HEK293 (cell line): ENCODE measurements at regions not wholly inside any gene's neighbourhood (a gene's known extent, or its start where the extent isn't known, plus 50 kb on each side); places are given as distances from the start of the nearest gene placed in this dataset.

Source experiments
- CTCF ChIA-PET: fragments of 350-600 bp; formaldehyde crosslinking; extraction: SDS; loops from one replicate; lab custom pipeline; 2021; ENCODE audit warnings: antibody characterized with exemption; lab: Yijun Ruan, JAX
- POLR2A ChIA-PET: fragments of 300-600 bp; formaldehyde crosslinking; extraction: SDS; loops from one replicate; lab custom pipeline; 2020; ENCODE audit warnings: antibody characterized with exemption, inconsistent platforms; lab: Yijun Ruan, JAX
- H3K27ac ChIP-seq: fragments of 200-500 bp; sonication (Bioruptor generic); 2 replicates; pipeline ENCODE4 v1.5.1; 2014; ENCODE audit warnings: low read depth, low read length, control low read depth, inconsistent platforms; ENCODE audit errors: extremely low read depth
- H3K36me3 ChIP-seq, 2 experiments: fragments of 200-500 bp in 1 of 2; sonication (Bioruptor generic) in 1 of 2; 1 replicate in 1 of 2; 2 replicates in 1 of 2; pipeline ENCODE4 v1.5.1; 2014 to 2017; ENCODE audit warnings: inconsistent platforms in 2 of 2, low read length in 2 of 2; ENCODE audit not compliant: control insufficient read depth in 2 of 2, insufficient read depth in 1 of 2
- H3K4me1 ChIP-seq: fragments of 200-500 bp; sonication (Bioruptor generic); 2 replicates; pipeline ENCODE4 v1.5.1; 2014; ENCODE audit warnings: mild to moderate bottlenecking, low read length, inconsistent platforms; ENCODE audit not compliant: control insufficient read depth, insufficient read depth
- H3K4me3 ChIP-seq: 2 replicates; pipeline ENCODE4 v1.5.1; 2011; ENCODE audit warnings: low read depth, mild to moderate bottlenecking, control low read depth, low read length, moderate library complexity
- H3K9me3 ChIP-seq: fragments of 200-500 bp; sonication (Bioruptor generic); 2 replicates; pipeline ENCODE4 v1.5.1; 2014; ENCODE audit warnings: low read depth, low read length, inconsistent platforms; ENCODE audit not compliant: control insufficient read depth, insufficient read depth
- EGR2 ChIP-seq: fragments of 450-650 bp; formaldehyde crosslinking; IDR thresholded peaks from 2 replicates; pipeline ENCODE4 v1.5.1; 2016; ENCODE audit warnings: low read depth, missing biosample characterization, missing genetic modification characterization
- GFI1B ChIP-seq: fragments of 450-650 bp; formaldehyde crosslinking; IDR thresholded peaks from 2 replicates; pipeline ENCODE4 v1.5.1; 2016; ENCODE audit warnings: missing biosample characterization, missing genetic modification characterization
- HIC1 ChIP-seq: fragments of 450-650 bp; formaldehyde crosslinking; IDR thresholded peaks from 2 replicates; pipeline ENCODE4 v1.5.1; 2016; ENCODE audit warnings: missing biosample characterization, missing genetic modification characterization
- PRDM1 ChIP-seq: fragments of 450-650 bp; formaldehyde crosslinking; IDR thresholded peaks from 2 replicates; pipeline ENCODE4; 2016; ENCODE audit warnings: missing biosample characterization, missing genetic modification characterization
- PRDM2 ChIP-seq: fragments of 450-650 bp; formaldehyde crosslinking; IDR thresholded peaks from 2 replicates; pipeline ENCODE4 v1.5.1; 2016; ENCODE audit warnings: missing biosample characterization, missing genetic modification characterization, borderline replicate concordance
- ZBTB6 ChIP-seq: fragments of 450-650 bp; formaldehyde crosslinking; IDR thresholded peaks from 2 replicates; pipeline ENCODE4 v1.5.1; 2017; ENCODE audit warnings: missing biosample characterization, missing genetic modification characterization
- ZNF133 ChIP-seq: fragments of 450-650 bp; formaldehyde crosslinking; IDR thresholded peaks from 2 replicates; pipeline ENCODE4 v1.5.1; 2016; ENCODE audit warnings: missing biosample characterization, missing genetic modification characterization
- ZNF140 ChIP-seq: fragments of 450-650 bp; formaldehyde crosslinking; IDR thresholded peaks from 2 replicates; pipeline ENCODE4 v1.5.1; 2016; ENCODE audit warnings: missing biosample characterization, missing genetic modification characterization
- ZNF274 ChIP-seq, 2 experiments: fragments of 200-500 bp in 1 of 2; fragments of 450-650 bp in 1 of 2; sonication (Bioruptor generic) in 1 of 2; formaldehyde crosslinking in 1 of 2; IDR thresholded peaks; 2 replicates each; pipeline versions ENCODE4 v1.5.1 to v1.6.1; 2014 to 2016; ENCODE audit warnings: borderline replicate concordance in 1 of 2, inconsistent platforms in 1 of 2, low read length in 1 of 2, missing biosample characterization in 1 of 2, missing genetic modification characterization in 1 of 2
- ZNF280D ChIP-seq: fragments of 450-650 bp; formaldehyde crosslinking; IDR thresholded peaks from 2 replicates; pipeline ENCODE4 v1.5.1; 2016; ENCODE audit warnings: missing biosample characterization, missing genetic modification characterization
- ZNF394 ChIP-seq: fragments of 450-650 bp; formaldehyde crosslinking; IDR thresholded peaks from 2 replicates; pipeline ENCODE4 v1.5.1; 2016; ENCODE audit warnings: missing biosample characterization, missing genetic modification characterization, mild to moderate bottlenecking, moderate library complexity, borderline replicate concordance
- ZNF426 ChIP-seq: fragments of 450-650 bp; formaldehyde crosslinking; IDR thresholded peaks from 2 replicates; pipeline ENCODE4 v1.5.1; 2017; ENCODE audit warnings: missing biosample characterization, missing genetic modification characterization, mild to moderate bottlenecking, inconsistent platforms, moderate library complexity
- ZNF518A ChIP-seq: fragments of 450-650 bp; formaldehyde crosslinking; conservative IDR thresholded peaks from 2 replicates; pipeline ENCODE4 v1.5.1; 2016; ENCODE audit warnings: low read depth, missing biosample characterization, missing genetic modification characterization
- ZNF521 ChIP-seq: fragments of 450-650 bp; formaldehyde crosslinking; IDR thresholded peaks from 2 replicates; pipeline ENCODE4 v1.5.1; 2017; ENCODE audit warnings: missing biosample characterization, mild to moderate bottlenecking, missing genetic modification characterization
- ZNF529 ChIP-seq: fragments of 450-650 bp; formaldehyde crosslinking; IDR thresholded peaks from 2 replicates; pipeline ENCODE4 v1.5.1; 2017; ENCODE audit warnings: missing genetic modification characterization, missing biosample characterization; ENCODE audit not compliant: insufficient replicate concordance
- ZNF555 ChIP-seq: fragments of 450-650 bp; formaldehyde crosslinking; conservative IDR thresholded peaks from 2 replicates; pipeline ENCODE4 v1.5.1; 2017; ENCODE audit warnings: missing biosample characterization, mild to moderate bottlenecking, missing genetic modification characterization, inconsistent platforms
- ZNF600 ChIP-seq: fragments of 450-650 bp; formaldehyde crosslinking; IDR thresholded peaks from 2 replicates; pipeline ENCODE4 v1.5.1; 2016; ENCODE audit warnings: missing biosample characterization, missing genetic modification characterization
- ZNF623 ChIP-seq: fragments of 450-650 bp; formaldehyde crosslinking; IDR thresholded peaks from 2 replicates; pipeline ENCODE4 v1.5.1; 2016; ENCODE audit warnings: missing biosample characterization, missing genetic modification characterization

GRCh38 chr16:60452646-60453045, 1583.6 kb downstream of the CDH8 start (continued):
- TF ChIP-seq ZNF274 (IDR thresholded peaks at IDR 0.05; ENCODE audit: low read length) (no peak), ZNF274 (tag by site-specific recombination; IDR thresholded peaks at IDR 0.05; ENCODE audit: borderline replicate concordance) (no peak), PRDM1 (tag by site-specific recombination) (no peak), ZNF529 (no peak), ZNF280D (tag by site-specific recombination) (no peak), EGR2 (tag by site-specific recombination) (no peak), ZNF133 (tag by site-specific recombination) (no peak), ZNF140 (no peak), ZNF521 (no peak), PRDM2 (no peak)

- no peak for TF ChIP-seq ZBTB6
- peak; percentile 34; the same call in 1 of the 2 replicates for TF ChIP-seq ZNF518A
- TF ChIP-seq ZNF623 (tag by site-specific recombination), result 0 out of 2 replicates have a peak, but pooled peaks have one; percentile 22
- TF ChIP-seq HIC1 (tag by site-specific recombination), result no peak
- peak; percentile 37 for TF ChIP-seq ZNF555
- peak; percentile 53; the same call in 1 of the 2 replicates for TF ChIP-seq ZNF394 (tag by site-specific recombination)
- TF ChIP-seq ZNF426 (tag by site-specific recombination), result peak; percentile 34; the same call in 1 of the 2 replicates
- TF ChIP-seq ZNF140, result peak; percentile 19; the same call in 1 of the 2 replicates
- no peak for TF ChIP-seq GFI1B
- TF ChIP-seq ZNF600 (tag by site-specific recombination), result no peak
- TF ChIP-seq, all 188 proteins: peak for 6
Observed at GRCh38 chr16:60438894-60439293, 1597.3 kb downstream of the CDH8 start.

More at GRCh38 chr16:60438894-60439293, 1597.3 kb downstream of the CDH8 start:
- POLR2A ChIA-PET, result no interaction called here
- H3K9me3 ChIP-seq, result no peaks in the 10 kb centered on the region
- no peak overlapping the region for H3K4me3 ChIP-seq
- no peak overlapping the region for H3K27ac ChIP-seq
- CTCF ChIA-PET, result interaction anchor here (0.6 kb wide), 1 partner anchor 1511 kb away, joined by 3 read pairs; no protein-coding TSS in a partner anchor
- no peaks in the 10 kb centered on the region for H3K36me3 ChIP-seq
- H3K4me1 ChIP-seq, result no peaks in the 10 kb centered on the region
